ENCODE measurements at regions not wholly inside any gene's neighbourhood (a gene's known extent, or its start where the extent isn't known, plus 50 kb on each side); places are given as distances from the start of the nearest gene placed in this dataset.

DNA sequence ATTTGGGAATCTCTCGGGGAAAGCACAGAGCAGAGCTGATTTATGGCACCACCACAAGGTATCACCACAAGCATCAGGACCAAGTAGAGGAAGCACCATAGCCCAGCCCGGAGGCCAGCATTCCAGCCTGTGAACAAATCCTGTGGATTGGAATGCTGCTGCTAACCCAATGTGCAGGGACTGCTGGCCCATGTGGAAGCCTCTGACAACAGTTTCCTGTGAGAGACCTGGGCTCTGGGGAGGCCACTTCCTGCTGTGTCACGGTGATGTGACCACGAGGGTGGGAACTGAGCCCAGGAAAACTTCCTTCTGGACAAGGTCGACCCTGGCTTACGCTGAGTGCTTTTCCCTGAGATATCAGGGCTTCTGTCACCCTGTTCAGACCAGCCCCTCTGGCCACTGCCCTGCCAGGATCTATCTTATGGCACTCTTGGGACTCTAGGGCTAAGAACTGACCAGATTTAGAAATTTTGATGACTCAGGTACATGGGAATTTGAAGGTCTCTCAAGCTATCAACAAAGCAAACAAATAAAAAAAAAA lies 88.3 kb upstream of the NGF start:
- H3K4me3 ChIP-seq (ENCODE audit: low read depth, low read length) = no peak overlapping the region
- TF ChIP-seq, protein P1, sequence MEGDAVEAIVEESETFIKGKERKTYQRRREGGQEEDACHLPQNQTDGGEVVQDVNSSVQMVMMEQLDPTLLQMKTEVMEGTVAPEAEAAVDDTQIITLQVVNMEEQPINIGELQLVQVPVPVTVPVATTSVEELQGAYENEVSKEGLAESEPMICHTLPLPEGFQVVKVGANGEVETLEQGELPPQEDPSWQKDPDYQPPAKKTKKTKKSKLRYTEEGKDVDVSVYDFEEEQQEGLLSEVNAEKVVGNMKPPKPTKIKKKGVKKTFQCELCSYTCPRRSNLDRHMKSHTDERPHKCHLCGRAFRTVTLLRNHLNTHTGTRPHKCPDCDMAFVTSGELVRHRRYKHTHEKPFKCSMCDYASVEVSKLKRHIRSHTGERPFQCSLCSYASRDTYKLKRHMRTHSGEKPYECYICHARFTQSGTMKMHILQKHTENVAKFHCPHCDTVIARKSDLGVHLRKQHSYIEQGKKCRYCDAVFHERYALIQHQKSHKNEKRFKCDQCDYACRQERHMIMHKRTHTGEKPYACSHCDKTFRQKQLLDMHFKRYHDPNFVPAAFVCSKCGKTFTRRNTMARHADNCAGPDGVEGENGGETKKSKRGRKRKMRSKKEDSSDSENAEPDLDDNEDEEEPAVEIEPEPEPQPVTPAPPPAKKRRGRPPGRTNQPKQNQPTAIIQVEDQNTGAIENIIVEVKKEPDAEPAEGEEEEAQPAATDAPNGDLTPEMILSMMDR (IDR thresholded peaks at IDR 0.05; ENCODE audit: insufficient read depth, low read depth, low read length, missing control alignments) = no peak
- no peak for DNase-seq (ENCODE audit: low read depth)

DNA sequence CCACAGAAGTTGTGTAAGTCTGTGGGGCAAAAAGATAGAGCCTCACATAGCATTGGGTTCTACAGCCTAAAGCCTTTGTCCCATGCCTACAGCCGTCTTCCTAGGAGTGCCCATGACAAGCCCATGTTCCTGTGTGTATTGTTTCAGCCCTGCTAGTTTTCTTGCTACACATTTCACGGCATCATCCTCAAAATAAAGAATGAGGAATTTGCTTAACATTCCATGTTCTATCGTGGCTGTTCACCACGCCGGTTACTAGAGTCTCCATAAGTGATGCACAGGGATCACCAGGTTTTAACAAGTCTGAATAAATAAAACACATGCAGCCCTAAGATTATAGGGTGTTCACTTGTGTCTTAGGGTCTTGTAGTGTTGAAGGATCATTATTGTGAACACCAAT lies 87.4 kb upstream of the NGF start:
- H3K4me3 ChIP-seq (ENCODE audit: low read depth, low read length) = no peak overlapping the region
- TF ChIP-seq, protein P1 (IDR thresholded peaks at IDR 0.05; ENCODE audit: insufficient read depth, low read depth, low read length, missing control alignments) = no peak
- DNase-seq (ENCODE audit: low read depth) = no peak

DNA sequence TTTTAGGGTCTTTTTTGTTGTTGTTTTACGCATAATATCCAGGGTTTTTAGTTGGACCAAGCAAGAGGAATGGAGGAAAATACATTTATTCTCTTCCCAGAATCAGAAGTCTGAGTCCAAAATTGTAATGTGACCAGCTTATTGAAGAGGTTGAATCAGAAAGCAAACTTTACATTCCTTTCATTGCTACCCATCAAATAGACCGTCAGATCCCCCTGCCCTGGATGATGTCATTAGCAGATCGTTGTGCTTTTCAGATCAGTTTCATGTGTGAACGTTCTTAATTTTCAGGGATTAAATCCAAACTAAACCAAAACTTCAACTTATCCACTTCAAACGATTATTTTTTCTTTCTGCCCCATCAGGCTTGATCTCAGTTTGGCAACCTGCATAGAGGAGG lies 85.7 kb upstream of the NGF start:
- H3K4me3 ChIP-seq (ENCODE audit: low read depth, low read length) = no peak overlapping the region
- no peak for DNase-seq (ENCODE audit: low read depth)
- TF ChIP-seq, protein P1 (IDR thresholded peaks at IDR 0.05; ENCODE audit: insufficient read depth, low read depth, low read length, missing control alignments) = no peak

DNA sequence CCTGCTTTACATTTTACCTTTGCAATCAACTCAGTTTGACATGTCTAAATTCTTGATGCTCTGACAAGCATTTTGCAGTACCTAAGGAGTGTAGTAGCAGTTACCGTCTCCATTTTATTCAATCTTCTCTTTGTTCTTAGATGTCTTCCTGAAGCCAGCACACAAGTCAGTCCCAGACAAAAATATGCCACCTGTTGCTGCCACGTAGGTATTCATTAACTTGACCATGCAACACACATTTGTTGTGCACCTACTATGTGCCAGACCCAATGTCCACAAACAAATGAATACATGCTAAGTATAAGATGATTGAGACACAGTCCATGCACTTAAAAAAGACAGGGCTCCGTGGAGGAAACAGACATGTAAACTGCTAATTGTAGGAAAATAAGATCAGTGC lies 81.5 kb upstream of the NGF start:
- no peak overlapping the region for H3K4me3 ChIP-seq (ENCODE audit: low read depth, low read length)
- no peak for DNase-seq (ENCODE audit: low read depth)
- TF ChIP-seq, protein P1 (IDR thresholded peaks at IDR 0.05; ENCODE audit: insufficient read depth, low read depth, low read length, missing control alignments) = no peak

DNA sequence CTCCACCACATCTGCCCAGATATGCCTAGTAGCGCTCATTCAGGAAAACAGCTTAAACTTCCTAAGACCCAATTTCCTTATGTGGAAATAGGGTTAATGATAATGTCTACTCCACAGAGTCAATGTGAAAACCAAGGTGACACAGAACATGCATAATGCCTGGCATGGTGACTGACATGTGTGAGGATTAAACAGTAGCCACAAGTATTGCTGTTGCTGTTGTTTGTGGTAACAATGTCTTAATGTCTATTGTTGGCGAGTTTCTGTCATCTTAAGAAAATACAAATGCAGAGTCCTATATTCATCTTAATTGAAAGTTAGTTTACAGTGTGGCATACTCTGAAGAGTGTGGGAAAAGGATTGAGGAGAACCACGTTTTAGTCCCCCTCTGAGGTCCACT lies 75.6 kb upstream of the NGF start:
- TF ChIP-seq, protein P1 (IDR thresholded peaks at IDR 0.05; ENCODE audit: insufficient read depth, low read depth, low read length, missing control alignments) = no peak
- DNase-seq (ENCODE audit: low read depth) = no peak
- no peak overlapping the region for H3K4me3 ChIP-seq (ENCODE audit: low read depth, low read length)

DNA sequence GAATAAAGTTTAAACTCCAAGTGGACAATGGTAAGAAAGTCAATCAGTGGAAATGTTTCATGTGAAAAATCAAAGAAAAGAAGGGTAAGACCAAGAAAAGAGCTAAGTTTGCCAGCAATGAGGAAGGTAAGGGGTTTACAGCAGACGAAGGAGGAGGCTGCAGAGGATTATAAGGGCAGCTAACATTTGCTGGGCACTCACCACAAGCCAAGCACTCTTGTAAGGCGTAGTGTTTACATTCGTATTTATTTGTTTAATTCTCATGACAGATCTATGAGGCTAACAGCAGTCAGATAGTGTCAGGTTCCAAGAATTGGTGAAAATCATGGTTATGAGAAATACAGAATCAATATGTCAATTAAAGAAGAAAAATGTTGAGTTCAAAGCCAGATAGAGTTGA lies 75.2 kb upstream of the NGF start:
- no peak overlapping the region for H3K4me3 ChIP-seq (ENCODE audit: low read depth, low read length)
- TF ChIP-seq, protein P1 (IDR thresholded peaks at IDR 0.05; ENCODE audit: insufficient read depth, low read depth, low read length, missing control alignments) = no peak
- DNase-seq (ENCODE audit: low read depth) = no peak

DNA sequence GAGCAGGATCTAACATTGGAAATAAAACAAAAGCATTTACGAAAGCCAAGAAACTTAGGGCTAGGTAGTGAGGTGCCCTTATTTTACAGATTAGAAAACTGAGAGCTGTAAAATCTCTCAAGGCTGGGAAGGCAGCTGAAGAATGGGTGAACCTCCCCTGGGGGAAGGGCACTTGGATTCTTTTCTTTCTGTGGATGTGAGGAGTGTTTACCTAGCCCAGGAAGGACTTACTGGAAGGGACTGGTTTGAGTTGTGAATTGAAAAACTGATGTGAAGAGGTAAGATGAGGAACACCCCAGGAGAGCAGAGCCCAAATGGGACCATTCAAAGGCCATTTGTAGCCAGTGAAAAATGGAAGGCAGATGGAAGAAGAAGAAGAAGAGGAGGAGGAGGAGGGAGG lies 74.7 kb upstream of the NGF start:
- TF ChIP-seq, protein P1 (IDR thresholded peaks at IDR 0.05; ENCODE audit: insufficient read depth, low read depth, low read length, missing control alignments) = no peak
- no peak overlapping the region for H3K4me3 ChIP-seq (ENCODE audit: low read depth, low read length)
- no peak for DNase-seq (ENCODE audit: low read depth)

All from GM12865 (cell line).